H1 (cell line): ENCODE measurements at regions not wholly inside any gene's neighbourhood (a gene's known extent, or its start where the extent isn't known, plus 50 kb on each side); places are given as distances from the start of the nearest gene placed in this dataset.

Source experiments
- CTCF ChIA-PET: fragments of 300-600 bp; sonication (Branson Sonifier 250); formaldehyde crosslinking; loops from one replicate; lab custom pipeline; 2021; ENCODE audit not compliant: partially characterized antibody; lab: Charles Lee
- POLR2A ChIA-PET: fragments of 300-600 bp; sonication (Branson Sonifier 250); formaldehyde crosslinking; loops from one replicate; lab custom pipeline; 2021; ENCODE audit warnings: inconsistent platforms; ENCODE audit not compliant: partially characterized antibody; lab: Charles Lee
- DNase-seq, 2 experiments: peaks; one replicate each; pipeline versions ENCODE4 v3.0.0 to v3.0.0-alpha.2; 2010 to 2022; ENCODE audit warnings: low spot score in 2 of 2, low read depth in 1 of 2, mixed read lengths in 1 of 2
- FAIRE-seq: peaks from 2 replicates; lab custom pipeline; 2011; peaks lifted over from hg19 to GRCh38; lab: Jason Lieb, UNC
- H2AFZ ChIP-seq: 2 replicates; pipeline ENCODE4 v1.8.1; 2012; ENCODE audit warnings: low read length, inconsistent platforms
- H2AK5ac ChIP-seq: 2 replicates; pipeline ENCODE4 v1.6.1; 2013; ENCODE audit warnings: low read depth, low read length
- H2BK120ac ChIP-seq: replicated peaks from 2 replicates; pipeline ENCODE3; 2013; ENCODE audit warnings: low read depth, low read length, inconsistent platforms
- H2BK12ac ChIP-seq: 2 replicates; pipeline ENCODE4 v1.6.1; 2013; ENCODE audit warnings: low read depth, low read length
- H2BK15ac ChIP-seq: 2 replicates; pipeline ENCODE4 v1.6.1; 2013; ENCODE audit warnings: low read length
- H2BK20ac ChIP-seq: 2 replicates; pipeline ENCODE4 v1.6.1; 2013; ENCODE audit warnings: low read length
- H2BK5ac ChIP-seq: 2 replicates; pipeline ENCODE4 v1.6.1; 2013; ENCODE audit warnings: low read depth, low read length
- H3K14ac ChIP-seq: 2 replicates; pipeline ENCODE4 v1.6.1; 2013; ENCODE audit warnings: inconsistent platforms; ENCODE audit not compliant: insufficient read length
- H3K18ac ChIP-seq: 2 replicates; pipeline ENCODE4 v1.6.1; 2013; ENCODE audit warnings: low read length; ENCODE audit errors: extremely low read depth
- H3K23ac ChIP-seq: 2 replicates; pipeline ENCODE4 v1.6.1; 2013; ENCODE audit warnings: inconsistent platforms; ENCODE audit not compliant: insufficient read length
- H3K23me2 ChIP-seq: 2 replicates; pipeline ENCODE4 v1.6.1; 2013; ENCODE audit warnings: low read depth, low read length
- H3K27ac ChIP-seq: 2 replicates; pipeline ENCODE4 v1.6.1; 2011; ENCODE audit warnings: low read depth, low read length, inconsistent platforms
- H3K27me3 ChIP-seq, 4 experiments: replicated peaks in 1 of 4; 1 replicate in 1 of 4; 2 replicates in 3 of 4; pipeline versions ENCODE4 v1.6.1 to v1.8.1; 2011 to 2013; ENCODE audit warnings: low read length in 3 of 4, mild to moderate bottlenecking in 3 of 4, inconsistent platforms in 2 of 4, mixed read lengths in 2 of 4, moderate library complexity in 1 of 4; ENCODE audit not compliant: control insufficient read depth in 3 of 4, insufficient read depth in 3 of 4; ENCODE audit errors: extremely low read depth in 1 of 4
- H3K36me3 ChIP-seq, 4 experiments: 2 replicates each; pipeline versions ENCODE4 v1.6.1 to v1.8.1; 2011 to 2013; ENCODE audit warnings: mild to moderate bottlenecking in 4 of 4, low read length in 3 of 4, moderate library complexity in 2 of 4, control low read depth in 1 of 4, inconsistent platforms in 1 of 4; ENCODE audit not compliant: insufficient read depth in 4 of 4, control insufficient read depth in 2 of 4
- H3K4ac ChIP-seq: replicated peaks from 2 replicates; pipeline ENCODE3; 2013; ENCODE audit warnings: low read length, low read depth, mixed read lengths, inconsistent platforms; ENCODE audit not compliant: insufficient read length
- H3K4me1 ChIP-seq, 4 experiments: replicated peaks in 1 of 4; 1 replicate in 1 of 4; 2 replicates in 3 of 4; pipeline versions ENCODE4 v1.6.1 to v1.8.1; 2011 to 2013; ENCODE audit warnings: low read length in 3 of 4, inconsistent platforms in 2 of 4, mixed read lengths in 1 of 4; ENCODE audit not compliant: insufficient read depth in 4 of 4, control insufficient read depth in 3 of 4
- H3K4me2 ChIP-seq, 2 experiments: 2 replicates each; pipeline versions ENCODE4 v1.6.1 to v1.8.1; 2011 to 2013; ENCODE audit warnings: low read depth in 2 of 2, low read length in 2 of 2, control low read depth in 1 of 2, inconsistent platforms in 1 of 2, mild to moderate bottlenecking in 1 of 2; ENCODE audit not compliant: insufficient read depth in 1 of 2
- H3K4me3 ChIP-seq, 4 experiments: fragments of 200-600, 300-600 bp in 1 of 4; sonication (generic), shearing (Covaris generic), sonication (Bioruptor Twin) in 1 of 4; 2 replicates each; pipeline versions ENCODE4 v1.5.1 to v1.8.1; 2011 to 2016; ENCODE audit warnings: low read length in 4 of 4, low read depth in 3 of 4, control low read depth in 2 of 4, inconsistent platforms in 2 of 4, mild to moderate bottlenecking in 2 of 4, mixed read lengths in 1 of 4, moderate library complexity in 1 of 4; ENCODE audit not compliant: insufficient read depth in 2 of 4; ENCODE audit errors: extremely low read depth in 1 of 4
- H3K56ac ChIP-seq: replicated peaks from 2 replicates; pipeline ENCODE3; 2013; ENCODE audit warnings: low read depth, mild to moderate bottlenecking, mixed read lengths, low read length, inconsistent platforms; ENCODE audit not compliant: insufficient read length
- H3K79me1 ChIP-seq: 2 replicates; pipeline ENCODE4 v1.6.1; 2013; ENCODE audit warnings: low read depth, low read length, control low read depth
- H3K79me2 ChIP-seq, 2 experiments: 2 replicates each; pipeline versions ENCODE4 v1.6.1 to v1.8.1; 2012 to 2013; ENCODE audit warnings: low read length in 2 of 2, mild to moderate bottlenecking in 2 of 2, inconsistent platforms in 1 of 2; ENCODE audit not compliant: insufficient read depth in 2 of 2, control insufficient read depth in 1 of 2
- H3K9ac ChIP-seq, 4 experiments: replicated peaks in 1 of 4; 1 replicate in 1 of 4; 2 replicates in 3 of 4; pipeline versions ENCODE4 v1.6.1 to v1.8.1; 2011 to 2013; ENCODE audit warnings: low read depth in 3 of 4, low read length in 3 of 4, control low read depth in 2 of 4, mild to moderate bottlenecking in 2 of 4, moderate library complexity in 2 of 4, inconsistent platforms in 1 of 4; ENCODE audit errors: extremely low read depth in 1 of 4
- H3K9me3 ChIP-seq, 2 experiments: 2 replicates each; pipeline versions ENCODE4 v1.6.1 to v1.8.1; 2012 to 2013; ENCODE audit warnings: mild to moderate bottlenecking in 2 of 2, moderate library complexity in 2 of 2, control low read depth in 1 of 2, inconsistent platforms in 1 of 2, low read depth in 1 of 2, low read length in 1 of 2, mixed read lengths in 1 of 2; ENCODE audit not compliant: insufficient read depth in 2 of 2
- H4K20me1 ChIP-seq, 2 experiments: replicated peaks in 1 of 2; 2 replicates each; pipeline versions ENCODE3 to v1.8.1; 2011 to 2013; ENCODE audit warnings: inconsistent platforms in 2 of 2, low read length in 2 of 2, mild to moderate bottlenecking in 1 of 2; ENCODE audit not compliant: insufficient read depth in 2 of 2, control insufficient read depth in 1 of 2
- H4K5ac ChIP-seq: 2 replicates; pipeline ENCODE4 v1.6.1; 2013; ENCODE audit warnings: low read length, low read depth, mixed read lengths, inconsistent platforms; ENCODE audit not compliant: insufficient read length
- H4K8ac ChIP-seq: 2 replicates; pipeline ENCODE4 v1.8.0; 2013; ENCODE audit warnings: mild to moderate bottlenecking, moderate library complexity, low read length, inconsistent platforms; ENCODE audit not compliant: insufficient read depth; ENCODE audit errors: extremely low read depth
- H4K91ac ChIP-seq: replicated peaks from 2 replicates; pipeline ENCODE3; 2013; ENCODE audit warnings: low read length, mixed read lengths, inconsistent platforms; ENCODE audit not compliant: insufficient read length
- CBX5 ChIP-seq: fragments of 300-800, 300-1000 bp; sonication (generic); IDR thresholded peaks from 2 replicates; pipeline ENCODE4 v1.7.1; 2016; ENCODE audit warnings: antibody characterized with exemption, low read length, low read depth
- FOSL1 ChIP-seq: IDR thresholded peaks from 2 replicates; pipeline ENCODE4 v1.6.1; 2011; ENCODE audit warnings: mild to moderate bottlenecking, low read depth, low read length, moderate library complexity; ENCODE audit not compliant: insufficient read depth
- KDM1A ChIP-seq: fragments of 200-600, 300-600 bp; sonication (generic); IDR thresholded peaks from 2 replicates; pipeline ENCODE4 v1.7.1; 2016; ENCODE audit warnings: mild to moderate bottlenecking, low read length, borderline replicate concordance
- RNF2 ChIP-seq: fragments of 200-900, 300-1000 bp; sonication (generic); IDR thresholded peaks from 2 replicates; pipeline ENCODE4 v1.7.1; 2016; ENCODE audit warnings: borderline replicate concordance, low read depth, mild to moderate bottlenecking, antibody characterized with exemption, low read length; ENCODE audit not compliant: poor library complexity, severe bottlenecking; ENCODE audit errors: missing control alignments
- WGBS, 2 experiments: shearing (Covaris generic) in 1 of 2; methylation state at CpG; one replicate each; pipeline versions ENCODE4 v1.1.6 to v1.1.7; 2013 to 2015; ENCODE audit warnings: low lambda C conversion rate in 2 of 2, mixed read lengths in 2 of 2, inconsistent platforms in 1 of 2, low coverage in 1 of 2, missing lambda C conversion rate in 1 of 2; ENCODE audit not compliant: insufficient replicate concordance in 2 of 2, insufficient coverage in 1 of 2, insufficient read length in 1 of 2; ENCODE audit errors: extremely low coverage in 1 of 2, missing lambda C conversion rate in 1 of 2; 5-methylcytosine and 5-hydroxymethylcytosine counted together

- no peaks in the 10 kb centered on the region for H4K20me1 ChIP-seq
- WGBS, 2 experiments, result 79% methylated on average over 3 of the region's 3 CpGs; no CpG with 5 or more reads in 1 of the 2 experiments
Observed at GRCh38 chrX:47746446-47746845, 87.5 kb upstream of the UXT start.

More at GRCh38 chrX:47746446-47746845, 87.5 kb upstream of the UXT start:
- Histone ChIP-seq H2BK12ac (no peak overlapping the region), H3K79me2 (no peaks in the 10 kb centered on the region), H3K14ac (no peak overlapping the region), H2BK15ac (no peak overlapping the region), H2BK20ac (no peak overlapping the region), H3K27me3 (no peaks in the 10 kb centered on the region), H3K4me1 (no peaks in the 10 kb centered on the region), H3K9ac (no peak overlapping the region), H4K8ac (no peak overlapping the region), H4K91ac (no peak overlapping the region), H2BK5ac (no peak overlapping the region), H3K23ac (no peak overlapping the region), H2BK120ac (no peak overlapping the region), H2AFZ (no peak overlapping the region), H4K5ac (no peak overlapping the region), H3K79me1 (no peaks in the 10 kb centered on the region), H2AK5ac (no peak overlapping the region), H3K4me3 (no peak overlapping the region), H3K27ac (no peak overlapping the region), H3K4me2 (no peak overlapping the region), H3K23me2 (no peaks in the 10 kb centered on the region), H3K56ac (no peak overlapping the region), H3K9me3 (no peaks in the 10 kb centered on the region), H3K36me3 (no peaks in the 10 kb centered on the region), H3K4ac (no peak overlapping the region), H3K18ac (no peak overlapping the region)
- no peak for FAIRE-seq
- POLR2A ChIA-PET, result no interaction called here
- CTCF ChIA-PET, result interaction anchor here (0.7 to 1.0 kb wide), 2 partner anchors 11 to 102 kb away, joined by 3 to 4 read pairs; no protein-coding TSS in a partner anchor
- no peak for DNase-seq
- TF ChIP-seq FOSL1, result no peak
- TF ChIP-seq KDM1A, result no peak
- no peak for TF ChIP-seq RNF2
- TF ChIP-seq CBX5, result no peak
